Kidney (tissue), 13 donors: ENCODE measurements at regions not wholly inside any gene's neighbourhood (a gene's known extent, or its start where the extent isn't known, plus 50 kb on each side); places are given as distances from the start of the nearest gene placed in this dataset.
A peak's percentile ranks its signal among the peaks of the same experiment; 100 is the strongest.

Source experiments
- DNase-seq, 5 donors: peaks; one replicate each; pipeline ENCODE4 v3.0.0-alpha.2; 2013 to 2020
- FAIRE-seq: peaks from 2 replicates; lab custom pipeline; 2012; peaks lifted over from hg19 to GRCh38; lab: Jason Lieb, UNC
- H3K27ac ChIP-seq, 2 donors: one replicate each; pipeline ENCODE4 v1.7.0; 2013; ENCODE audit warnings: low read depth in 2 of 2, low read length in 2 of 2, inconsistent platforms in 1 of 2
- H3K27me3 ChIP-seq: one replicate; pipeline ENCODE4 v1.7.1; 2013; ENCODE audit warnings: low read length, inconsistent platforms; ENCODE audit not compliant: control insufficient read depth, insufficient read depth
- H3K36me3 ChIP-seq, 3 donors: one replicate each; pipeline versions ENCODE4 v1.7.0 to v1.7.1; 2013; ENCODE audit warnings: low read length in 3 of 3, control low read depth in 1 of 3, inconsistent platforms in 1 of 3; ENCODE audit not compliant: insufficient read depth in 3 of 3, control insufficient read depth in 2 of 3
- H3K4me1 ChIP-seq, 3 donors: one replicate each; pipeline versions ENCODE4 v1.7.0 to v1.7.1; 2013; ENCODE audit warnings: low read length in 3 of 3, inconsistent platforms in 1 of 3, low read depth in 1 of 3; ENCODE audit not compliant: control insufficient read depth in 2 of 3, insufficient read depth in 2 of 3
- H3K4me3 ChIP-seq, 3 donors: one replicate each; pipeline versions ENCODE4 v1.7.0 to v1.8.1; 2013; ENCODE audit warnings: low read length in 3 of 3, control low read depth in 1 of 3, inconsistent platforms in 1 of 3
- H3K9ac ChIP-seq, 3 donors: one replicate each; pipeline versions ENCODE4 v1.7.0 to v1.7.1; 2013; ENCODE audit warnings: low read length in 3 of 3, control low read depth in 1 of 3, inconsistent platforms in 1 of 3
- H3K9me3 ChIP-seq, 3 donors: one replicate each; pipeline versions ENCODE4 v1.7.0 to v1.7.1; 2013; ENCODE audit warnings: low read length in 3 of 3, control low read depth in 1 of 3, inconsistent platforms in 1 of 3; ENCODE audit not compliant: control insufficient read depth in 2 of 3, insufficient read depth in 1 of 3
- CTCF ChIP-seq: IDR thresholded peaks from 3 replicates; pipeline ENCODE4 v1.5.1; 2012; ENCODE audit warnings: mild to moderate bottlenecking, moderate library complexity, borderline replicate concordance; ENCODE audit not compliant: insufficient read depth; ENCODE audit errors: extremely low read depth
- intact Hi-C: fragments of 100-400 bp; cut with DNase I; formaldehyde crosslinking; loops from one replicate; pipeline ENCODE4 v1.11.1; 2022
- donor health status: control.
- donor health status: control.
- donor health status: control.
- donor health status: control.
- donor health status: control.
- donor health status: DM: yes; HTN: yes; CAD: no.
- donor health status: Normal renal cell carcinoma (clear cell type).

GRCh38 chr9:18208166-18209059 is 265.5 kb upstream of the ADAMTSL1 start:
- intact Hi-C loops, result no loop called here
- no peak for FAIRE-seq
- no peak overlapping the region for H3K27ac ChIP-seq

GRCh38 chr9:18215626-18216025 is 258.3 kb upstream of the ADAMTSL1 start:
- Histone ChIP-seq H3K4me1 (no peaks in the 10 kb centered on the region), H3K36me3 (no peaks in the 10 kb centered on the region), H3K27me3 (no peaks in the 10 kb centered on the region), H3K27ac (no peak overlapping the region), H3K4me3 (no peak overlapping the region), H3K9me3 (no peaks in the 10 kb centered on the region), H3K9ac (no peak overlapping the region)
- DNase-seq (no peak), FAIRE-seq (no peak)
- no peak for TF ChIP-seq CTCF
- intact Hi-C loops, result no loop called here

More at GRCh38 chr9:18208166-18209059, 265.5 kb upstream of the ADAMTSL1 start:
- no peaks in the 10 kb centered on the region for H3K36me3 ChIP-seq
- no peaks in the 10 kb centered on the region for H3K27me3 ChIP-seq
- no peak overlapping the region for H3K9ac ChIP-seq
- peak; percentile 38 for TF ChIP-seq CTCF
- DNase-seq, result peak; percentile 40 to 80 (median 63)
- H3K4me1 ChIP-seq, result no peaks in the 10 kb centered on the region
- no peak overlapping the region for H3K4me3 ChIP-seq
- no peaks in the 10 kb centered on the region for H3K9me3 ChIP-seq

- Histone ChIP-seq H3K9ac (no peak overlapping the region), H3K4me1 (no peaks in the 10 kb centered on the region), H3K9me3 (no peaks in the 10 kb centered on the region), H3K27ac (no peak overlapping the region), H3K27me3 (no peaks in the 10 kb centered on the region), H3K36me3 (no peaks in the 10 kb centered on the region), H3K4me3 (no peak overlapping the region)
- intact Hi-C loops, result no loop called here
- no peak for TF ChIP-seq CTCF
- DNase-seq (no peak), FAIRE-seq (no peak)
Measured at GRCh38 chr9:18216376-18216775, 257.6 kb upstream of the ADAMTSL1 start.
